ENCODE measurements at regions not wholly inside any gene's neighbourhood (a gene's known extent, or its start where the extent isn't known, plus 50 kb on each side); places are given as distances from the start of the nearest gene placed in this dataset.
"Not testable (repeated sequence)": the region's sequence is repeated elsewhere in the genome, so short reads cannot be mapped to it uniquely, and the experiment has no call there.

- no peak for DNase-seq
These were observed 850.1 kb downstream of the TBC1D32 start for GRCh38 chr6:120484146-120484545.

GRCh38 chr6:120478650-120479049, 855.6 kb downstream of the TBC1D32 start:
- DNase-seq, result no peak

GRCh38 chr6:120473804-120474203, 860.5 kb downstream of the TBC1D32 start:
- DNase-seq, result no peak

- DNase-seq, result no peak
These were observed 865.8 kb downstream of the TBC1D32 start for GRCh38 chr6:120468486-120468885.

- no peak for DNase-seq
These were observed 882.8 kb downstream of the TBC1D32 start for GRCh38 chr6:120451508-120451907.

- DNase-seq, result no peak
These were observed 886.7 kb downstream of the TBC1D32 start for GRCh38 chr6:120447605-120448004.

GRCh38 chr6:120432840-120433239, 901.4 kb downstream of the TBC1D32 start:
- not testable (repeated sequence) for DNase-seq

- DNase-seq, result no peak
These were observed 902.4 kb downstream of the TBC1D32 start for GRCh38 chr6:120431841-120432240.

GRCh38 chr6:120411394-120411793, 922.9 kb downstream of the TBC1D32 start:
- no peak for DNase-seq

- no peak for DNase-seq
These were observed 923.7 kb downstream of the TBC1D32 start for GRCh38 chr6:120410586-120410985.

GRCh38 chr6:120407696-120408095, 926.6 kb downstream of the TBC1D32 start:
- no peak for DNase-seq

GRCh38 chr6:120405947-120406346, 928.3 kb downstream of the TBC1D32 start:
- no peak for DNase-seq

- DNase-seq, result no peak
These were observed 938.5 kb downstream of the TBC1D32 start for GRCh38 chr6:120395784-120396183.

- DNase-seq, result no peak
These were observed 939.0 kb downstream of the TBC1D32 start for GRCh38 chr6:120395330-120395729.

GRCh38 chr6:120392941-120393340, 941.3 kb downstream of the TBC1D32 start:
- DNase-seq, result no peak

GRCh38 chr6:120384671-120385070, 949.6 kb downstream of the TBC1D32 start:
- no peak for DNase-seq

GRCh38 chr6:120383681-120384080, 950.6 kb downstream of the TBC1D32 start:
- DNase-seq, result no peak

GRCh38 chr6:120378582-120379220, 955.6 kb downstream of the TBC1D32 start:
- DNase-seq, result no peak

- DNase-seq, result no peak
These were observed 961.1 kb downstream of the TBC1D32 start for GRCh38 chr6:120373185-120373584.

GRCh38 chr6:120363429-120363828, 970.9 kb downstream of the TBC1D32 start:
- DNase-seq, result no peak

- not testable (repeated sequence) for DNase-seq
These were observed 975.7 kb downstream of the TBC1D32 start for GRCh38 chr6:120358535-120358934.

- no peak for DNase-seq
These were observed 976.8 kb downstream of the TBC1D32 start for GRCh38 chr6:120357447-120357846.

GRCh38 chr6:120355822-120356221, 978.5 kb downstream of the TBC1D32 start:
- DNase-seq, result no peak

GRCh38 chr6:120354452-120355098, 979.7 kb downstream of the TBC1D32 start:
- DNase-seq, result no peak

- no peak for DNase-seq
These were observed 981.8 kb downstream of the TBC1D32 start for GRCh38 chr6:120352491-120352890.

Measured in activated effector memory CD4-positive, alpha-beta T cell treated with Interleukin-2 at 50 U/mL for 16 hours (primary cell).